Uterus (tissue), 3 donors: ENCODE measurements at regions not wholly inside any gene's neighbourhood (a gene's known extent, or its start where the extent isn't known, plus 50 kb on each side); places are given as distances from the start of the nearest gene placed in this dataset.

Source experiments
- DNase-seq, 2 donors: peaks; one replicate each; pipeline ENCODE4 v3.0.0-alpha.2; 2019 to 2020
- H3K27ac ChIP-seq, 2 donors: fragments of 200-600 bp; sonication (generic); 1 replicate in 1 of 2; 2 replicates in 1 of 2; pipeline ENCODE4 v1.5.1; 2016 to 2018
- H3K27me3 ChIP-seq, 2 donors: fragments of 200-600 bp; sonication (generic); one replicate each; pipeline ENCODE4 v1.5.1; 2018 to 2019; ENCODE audit warnings: control low read depth in 1 of 2
- H3K36me3 ChIP-seq, 2 donors: fragments of 200-600 bp; sonication (generic); one replicate each; pipeline ENCODE4 v1.5.1; 2019; ENCODE audit warnings: control low read depth in 1 of 2
- H3K4me1 ChIP-seq, 2 donors: fragments of 200-600 bp; sonication (generic); one replicate each; pipeline ENCODE4 v1.5.1; 2018 to 2019; ENCODE audit warnings: control low read depth in 1 of 2
- H3K4me3 ChIP-seq, 2 donors: fragments of 200-600 bp; sonication (generic); 1 replicate in 1 of 2; 2 replicates in 1 of 2; pipeline ENCODE4 v1.5.1; 2018 to 2019; ENCODE audit warnings: mild to moderate bottlenecking in 1 of 2
- H3K9me3 ChIP-seq, 2 donors: fragments of 200-600 bp; sonication (generic); one replicate each; pipeline ENCODE4 v1.5.1; 2019; ENCODE audit warnings: control low read depth in 1 of 2
- POLR2A ChIP-seq, 2 donors: fragments of 450-650 bp; IDR thresholded peaks; one replicate each; pipeline ENCODE4 v1.6.1; 2016; ENCODE audit warnings: antibody characterized with exemption in 2 of 2, mild to moderate bottlenecking in 1 of 2, moderate library complexity in 1 of 2
- intact Hi-C: fragments of 100-400 bp; cut with DNase I; formaldehyde crosslinking; loops from one replicate; pipeline ENCODE4 v1.15.1; 2023; ENCODE audit warnings: low total_unique reads
- TF ChIP-seq, protein P1 (sequence below), 4 experiments: fragments of 200-600 bp in 2 of 4; fragments of 450-650 bp in 2 of 4; sonication (generic) in 2 of 4; IDR thresholded peaks; one replicate each; pipeline ENCODE4 v1.5.1; 2016 to 2019; ENCODE audit warnings: antibody characterized with exemption in 4 of 4, mild to moderate bottlenecking in 2 of 4, moderate library complexity in 1 of 4
- donor health status: DM: yes; HTN: yes; CAD: no.

DNA sequence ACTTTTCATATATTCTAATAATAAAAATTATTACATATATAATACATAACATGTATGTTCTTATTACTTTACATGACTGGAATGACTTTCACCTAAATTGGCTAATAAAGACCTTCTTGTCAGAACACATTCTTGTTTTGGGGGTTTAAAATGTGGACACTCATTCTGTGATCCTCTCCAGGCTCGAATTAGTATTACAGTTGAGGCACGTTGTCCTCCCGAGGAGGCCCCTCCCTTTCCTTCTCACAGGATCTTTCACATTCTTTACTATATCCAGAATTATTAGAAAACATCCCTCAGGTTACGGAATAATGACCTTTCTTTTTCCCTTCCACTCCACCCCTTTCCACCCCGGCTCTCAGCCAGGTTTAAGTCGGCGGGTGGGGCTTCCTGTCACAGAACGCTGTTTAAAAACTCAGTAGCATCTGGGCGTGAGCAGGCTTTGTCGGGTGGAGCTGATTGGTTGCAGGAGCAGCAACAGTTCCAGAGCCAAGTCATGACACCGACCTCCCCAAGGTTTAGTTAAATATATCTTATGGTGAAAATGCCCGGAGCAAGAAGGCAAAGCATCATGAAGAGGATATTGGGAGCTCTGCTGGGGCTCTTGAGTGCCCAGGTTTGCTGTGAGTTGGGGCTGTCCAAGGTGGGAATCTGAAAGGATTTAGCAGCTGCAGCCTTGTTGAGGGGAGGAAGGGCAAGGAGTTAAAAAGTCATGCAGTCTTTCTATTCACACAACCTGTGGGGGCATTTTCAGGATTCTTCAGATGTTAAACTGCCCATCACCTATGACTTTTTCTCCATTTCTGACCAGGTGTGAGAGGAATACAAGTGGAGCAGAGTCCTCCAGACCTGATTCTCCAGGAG lies 396.7 kb upstream of the OR4E1 start:
- intact Hi-C loops = no loop called here
- H3K27ac ChIP-seq = no peak overlapping the region
- H3K4me3 ChIP-seq = no peak overlapping the region
- TF ChIP-seq, protein P1, sequence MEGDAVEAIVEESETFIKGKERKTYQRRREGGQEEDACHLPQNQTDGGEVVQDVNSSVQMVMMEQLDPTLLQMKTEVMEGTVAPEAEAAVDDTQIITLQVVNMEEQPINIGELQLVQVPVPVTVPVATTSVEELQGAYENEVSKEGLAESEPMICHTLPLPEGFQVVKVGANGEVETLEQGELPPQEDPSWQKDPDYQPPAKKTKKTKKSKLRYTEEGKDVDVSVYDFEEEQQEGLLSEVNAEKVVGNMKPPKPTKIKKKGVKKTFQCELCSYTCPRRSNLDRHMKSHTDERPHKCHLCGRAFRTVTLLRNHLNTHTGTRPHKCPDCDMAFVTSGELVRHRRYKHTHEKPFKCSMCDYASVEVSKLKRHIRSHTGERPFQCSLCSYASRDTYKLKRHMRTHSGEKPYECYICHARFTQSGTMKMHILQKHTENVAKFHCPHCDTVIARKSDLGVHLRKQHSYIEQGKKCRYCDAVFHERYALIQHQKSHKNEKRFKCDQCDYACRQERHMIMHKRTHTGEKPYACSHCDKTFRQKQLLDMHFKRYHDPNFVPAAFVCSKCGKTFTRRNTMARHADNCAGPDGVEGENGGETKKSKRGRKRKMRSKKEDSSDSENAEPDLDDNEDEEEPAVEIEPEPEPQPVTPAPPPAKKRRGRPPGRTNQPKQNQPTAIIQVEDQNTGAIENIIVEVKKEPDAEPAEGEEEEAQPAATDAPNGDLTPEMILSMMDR (IDR thresholded peaks at IDR 0.05) = no peak
- no peak for TF ChIP-seq POLR2A (IDR thresholded peaks at IDR 0.05)
- no peaks in the 10 kb centered on the region for H3K9me3 ChIP-seq
- DNase-seq = peak in 1 of 2 donors; percentile 24
- H3K27me3 ChIP-seq = no peaks in the 10 kb centered on the region
- no peaks in the 10 kb centered on the region for H3K36me3 ChIP-seq
- H3K4me1 ChIP-seq = no peaks in the 10 kb centered on the region

DNA sequence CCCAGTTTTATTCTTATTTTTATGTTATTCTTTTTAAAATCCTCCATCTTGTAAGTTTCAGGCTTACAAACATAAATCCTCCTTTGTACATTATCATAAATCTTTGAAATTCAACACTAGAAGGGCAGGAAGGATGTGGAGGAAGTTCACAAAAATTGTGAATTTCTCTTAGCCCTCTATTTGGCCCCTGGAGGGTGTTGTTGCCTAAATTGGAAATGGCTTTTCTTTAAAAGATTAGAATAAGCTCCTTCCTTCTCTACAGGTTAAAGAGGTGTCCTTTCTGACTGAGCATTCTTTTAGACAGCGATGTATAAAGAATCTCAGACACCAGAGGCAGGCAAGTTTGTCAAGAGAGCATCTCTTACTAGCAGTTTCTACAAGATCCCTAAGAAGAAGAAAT lies 391.7 kb upstream of the OR4E1 start:
- Histone ChIP-seq H3K4me3 (no peak overlapping the region), H3K27me3 (no peaks in the 10 kb centered on the region), H3K27ac (no peak overlapping the region), H3K9me3 (no peaks in the 10 kb centered on the region), H3K36me3 (no peaks in the 10 kb centered on the region), H3K4me1 (no peaks in the 10 kb centered on the region)
- TF ChIP-seq POLR2A (IDR thresholded peaks at IDR 0.05) = no peak
- TF ChIP-seq, protein P1 (IDR thresholded peaks at IDR 0.05) = no peak
- DNase-seq = no peak
- intact Hi-C loops = no loop called here

DNA sequence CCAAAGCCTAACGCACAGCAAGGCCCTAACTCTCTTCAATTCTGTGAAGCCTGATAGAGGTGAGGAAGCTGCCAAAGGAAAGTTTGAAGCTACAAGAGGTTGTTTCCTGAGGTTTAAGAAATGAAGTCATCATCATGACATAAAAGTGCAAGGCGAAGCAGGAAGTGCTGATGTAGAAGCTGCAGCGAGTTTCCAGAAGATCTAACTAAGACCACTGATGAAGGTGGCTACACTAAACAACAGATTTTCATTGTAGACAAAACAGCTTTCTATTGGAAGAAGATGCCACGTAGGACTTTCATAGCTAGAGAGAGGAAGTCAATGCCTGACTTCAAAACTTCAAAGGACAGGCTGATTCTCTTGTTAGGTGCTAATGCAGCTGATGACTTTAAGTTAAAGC lies 385.6 kb upstream of the OR4E1 start:
- no peak for DNase-seq
- H3K4me3 ChIP-seq = no peak overlapping the region
- no peak overlapping the region for H3K27ac ChIP-seq
- no peaks in the 10 kb centered on the region for H3K4me1 ChIP-seq
- no peaks in the 10 kb centered on the region for H3K27me3 ChIP-seq
- intact Hi-C loops = no loop called here
- H3K36me3 ChIP-seq = no peaks in the 10 kb centered on the region
- no peak for TF ChIP-seq POLR2A (IDR thresholded peaks at IDR 0.05)
- TF ChIP-seq, protein P1 (IDR thresholded peaks at IDR 0.05) = no peak
- no peaks in the 10 kb centered on the region for H3K9me3 ChIP-seq

DNA sequence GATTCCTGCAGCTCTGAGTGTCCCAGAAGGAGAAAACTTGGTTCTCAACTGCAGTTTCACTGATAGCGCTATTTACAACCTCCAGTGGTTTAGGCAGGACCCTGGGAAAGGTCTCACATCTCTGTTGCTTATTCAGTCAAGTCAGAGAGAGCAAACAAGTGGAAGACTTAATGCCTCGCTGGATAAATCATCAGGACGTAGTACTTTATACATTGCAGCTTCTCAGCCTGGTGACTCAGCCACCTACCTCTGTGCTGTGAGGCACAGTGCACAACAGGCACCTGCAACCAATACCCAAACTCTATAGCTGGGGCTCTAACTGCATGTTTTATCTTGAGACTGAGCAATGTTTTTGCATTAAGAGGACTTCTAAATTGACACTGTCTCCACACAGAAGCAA lies 379.2 kb upstream of the OR4E1 start:
- H3K27me3 ChIP-seq = no peaks in the 10 kb centered on the region
- H3K36me3 ChIP-seq = no peaks in the 10 kb centered on the region
- no peaks in the 10 kb centered on the region for H3K4me1 ChIP-seq
- intact Hi-C loops = no loop called here
- no peak overlapping the region for H3K27ac ChIP-seq
- no peak for TF ChIP-seq POLR2A (IDR thresholded peaks at IDR 0.05)
- TF ChIP-seq, protein P1 (IDR thresholded peaks at IDR 0.05) = no peak
- no peaks in the 10 kb centered on the region for H3K9me3 ChIP-seq
- no peak for DNase-seq
- H3K4me3 ChIP-seq = no peak overlapping the region

DNA sequence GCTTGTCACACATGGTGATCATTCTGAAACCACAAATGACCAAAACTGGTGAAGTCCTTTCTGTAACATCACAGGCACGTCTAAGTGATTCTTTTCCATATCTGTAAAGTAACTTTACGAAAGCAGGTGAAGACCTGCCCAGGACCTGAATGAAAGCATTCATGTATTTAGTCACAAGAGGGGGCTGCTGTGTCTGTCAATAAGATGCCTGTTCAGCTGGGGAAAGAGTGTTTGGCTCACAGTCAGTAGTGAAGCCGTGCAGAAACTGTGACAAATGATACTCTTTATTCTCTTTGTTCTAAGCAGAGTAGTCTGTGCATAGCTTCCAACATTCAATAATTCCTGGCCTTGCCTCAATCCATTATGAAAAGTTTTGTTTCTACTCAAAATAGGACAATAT lies 373.5 kb upstream of the OR4E1 start:
- H3K9me3 ChIP-seq = no peaks in the 10 kb centered on the region
- no peak for DNase-seq
- TF ChIP-seq, protein P1 (IDR thresholded peaks at IDR 0.05) = peak in 1 of 4 experiments; percentile 8
- no peak for TF ChIP-seq POLR2A (IDR thresholded peaks at IDR 0.05)
- no peaks in the 10 kb centered on the region for H3K27me3 ChIP-seq
- H3K4me1 ChIP-seq = no peaks in the 10 kb centered on the region
- no peak overlapping the region for H3K4me3 ChIP-seq
- no peak overlapping the region for H3K27ac ChIP-seq
- no peaks in the 10 kb centered on the region for H3K36me3 ChIP-seq
- intact Hi-C loops = no loop called here
